IMR-90 (cell line): ENCODE measurements at regions not wholly inside any gene's neighbourhood (a gene's known extent, or its start where the extent isn't known, plus 50 kb on each side); places are given as distances from the start of the nearest gene placed in this dataset.

Experiments used
- ATAC-seq: fragments of 200-7000 bp; cut with Tn5 transposase; 2 replicates; pipeline ENCODE4 v1.9.1; 2020; ENCODE audit warnings: low read depth, mild to moderate bottlenecking, moderate library complexity
- BruUV-seq: library from RNA; stranded (reverse); fragments of 400-500 nt; replicated peaks from 2 replicates; lab custom pipeline; 2021; lab: Mats Ljungman, UMichigan
- CTCF ChIA-PET: fragments of 300-600 bp; formaldehyde crosslinking; extraction: SDS; loops from one replicate; lab custom pipeline; 2021; ENCODE audit warnings: antibody characterized with exemption; lab: Yijun Ruan, JAX
- POLR2A ChIA-PET: fragments of 300-600 bp; sonication (Branson Sonifier 250); formaldehyde crosslinking; loops from one replicate; lab custom pipeline; 2022; ENCODE audit warnings: antibody characterized with exemption; ENCODE audit not compliant: unreplicated experiment; lab: Charles Lee
- DNase-seq: peaks from one replicate; pipeline ENCODE4 v3.0.0; 2013
- H2AFZ ChIP-seq: replicated peaks from 2 replicates; pipeline ENCODE3; 2013; ENCODE audit warnings: low read length, mild to moderate bottlenecking; ENCODE audit not compliant: poor library complexity
- H2AK5ac ChIP-seq: 2 replicates; pipeline ENCODE4 v1.6.1; 2013; ENCODE audit warnings: low read depth, low read length, inconsistent platforms
- H2AK9ac ChIP-seq: replicated peaks from 2 replicates; pipeline ENCODE3; 2013; ENCODE audit warnings: mild to moderate bottlenecking, low read depth, low read length, moderate library complexity; ENCODE audit not compliant: poor library complexity
- H2BK120ac ChIP-seq: 2 replicates; pipeline ENCODE4 v1.6.1; 2013; ENCODE audit warnings: low read depth, low read length, inconsistent platforms
- H2BK15ac ChIP-seq: 3 replicates; pipeline ENCODE4 v1.6.1; 2013; ENCODE audit warnings: low read depth, low read length, inconsistent platforms
- H2BK20ac ChIP-seq: 2 replicates; pipeline ENCODE4 v1.6.1; 2013; ENCODE audit warnings: low read depth, mild to moderate bottlenecking, inconsistent platforms, low read length, moderate library complexity
- H2BK5ac ChIP-seq: 2 replicates; pipeline ENCODE4 v1.6.1; 2013; ENCODE audit warnings: mild to moderate bottlenecking, low read depth, low read length, inconsistent platforms; ENCODE audit not compliant: poor library complexity, severe bottlenecking
- H3K14ac ChIP-seq: replicated peaks from 2 replicates; pipeline ENCODE4 v1.6.1; 2013; ENCODE audit warnings: low read depth, low read length, inconsistent platforms
- H3K18ac ChIP-seq: 2 replicates; pipeline ENCODE4 v1.6.1; 2013; ENCODE audit warnings: low read depth, low read length, control low read depth
- H3K23ac ChIP-seq: 2 replicates; pipeline ENCODE4 v1.6.1; 2013; ENCODE audit warnings: low read depth, low read length, inconsistent platforms
- H3K27ac ChIP-seq: 2 replicates; pipeline ENCODE4 v1.5.1; 2013; ENCODE audit warnings: mild to moderate bottlenecking, control low read depth, low read length; ENCODE audit not compliant: insufficient read depth
- H3K27me3 ChIP-seq: 2 replicates; pipeline ENCODE4 v1.6.1; 2013; ENCODE audit warnings: low read length; ENCODE audit not compliant: control insufficient read depth, insufficient read depth
- H3K36me3 ChIP-seq: 2 replicates; pipeline ENCODE4 v1.6.1; 2013; ENCODE audit warnings: low read length, mixed read lengths; ENCODE audit not compliant: control insufficient read depth, insufficient read depth
- H3K4ac ChIP-seq: 2 replicates; pipeline ENCODE4 v1.6.1; 2013; ENCODE audit warnings: low read depth, low read length, inconsistent platforms
- H3K4me1 ChIP-seq: 2 replicates; pipeline ENCODE4 v1.6.1; 2013; ENCODE audit warnings: low read length, mixed read lengths; ENCODE audit not compliant: control insufficient read depth, insufficient read depth
- H3K4me2 ChIP-seq: 2 replicates; pipeline ENCODE4 v1.6.1; 2013; ENCODE audit warnings: low read depth, mild to moderate bottlenecking, control low read depth, low read length, moderate library complexity
- H3K4me3 ChIP-seq: 2 replicates; pipeline ENCODE4 v1.5.1; 2013; ENCODE audit warnings: low read depth, mild to moderate bottlenecking, control low read depth, low read length, moderate library complexity; ENCODE audit not compliant: insufficient read depth
- H3K56ac ChIP-seq: 2 replicates; pipeline ENCODE4 v1.6.1; 2013; ENCODE audit warnings: low read length, inconsistent platforms; ENCODE audit not compliant: insufficient read depth; ENCODE audit errors: extremely low read depth
- H3K79me1 ChIP-seq, 2 experiments: 2 replicates each; pipeline ENCODE4 v1.6.1; 2013; ENCODE audit warnings: low read length in 2 of 2, inconsistent platforms in 1 of 2, low read depth in 1 of 2
- H3K9ac ChIP-seq: 2 replicates; pipeline ENCODE4 v1.6.1; 2013; ENCODE audit warnings: low read depth, low read length, control low read depth
- H3K9me1 ChIP-seq: 2 replicates; pipeline ENCODE4 v1.6.1; 2013; ENCODE audit warnings: low read length, inconsistent platforms; ENCODE audit not compliant: insufficient read depth
- H3K9me3 ChIP-seq: 2 replicates; pipeline ENCODE4 v1.6.1; 2013; ENCODE audit warnings: low read length; ENCODE audit not compliant: control insufficient read depth, insufficient read depth
- H4K20me1 ChIP-seq: 2 replicates; pipeline ENCODE4 v1.6.1; 2013; ENCODE audit warnings: low read length, inconsistent platforms; ENCODE audit not compliant: insufficient read depth
- H4K5ac ChIP-seq: 2 replicates; pipeline ENCODE4 v1.6.1; 2013; ENCODE audit warnings: mild to moderate bottlenecking, low read depth, low read length, control low read depth
- H4K8ac ChIP-seq, 2 experiments: 2 replicates each; pipeline ENCODE4 v1.6.1; 2013; ENCODE audit warnings: low read depth in 2 of 2, low read length in 2 of 2, control low read depth in 1 of 2, inconsistent platforms in 1 of 2
- H4K91ac ChIP-seq: 2 replicates; pipeline ENCODE4 v1.6.1; 2013; ENCODE audit warnings: low read depth, low read length, inconsistent platforms; ENCODE audit not compliant: insufficient read depth
- BHLHE40 ChIP-seq: fragments of 150-350 bp; IDR thresholded peaks from 2 replicates; pipeline ENCODE4 v1.6.1; 2016; ENCODE audit warnings: mild to moderate bottlenecking, low read depth, low read length
- CEBPB ChIP-seq: IDR thresholded peaks from 2 replicates; pipeline ENCODE4 v1.6.1; 2012; ENCODE audit warnings: low read depth, low read length, improper control_type of control experiment
- CHD1 ChIP-seq: IDR thresholded peaks from 2 replicates; pipeline ENCODE4 v1.6.1; 2012; ENCODE audit warnings: low read depth, low read length, improper control_type of control experiment
- CTCF ChIP-seq: conservative IDR thresholded peaks from 2 replicates; pipeline ENCODE4 v1.5.1; 2012; ENCODE audit warnings: mild to moderate bottlenecking, low read depth, low read length, improper control_type of control experiment
- ELK1 ChIP-seq: fragments of 150-350 bp; IDR thresholded peaks from 2 replicates; pipeline ENCODE4 v1.6.1; 2016; ENCODE audit warnings: low read depth, mild to moderate bottlenecking, low read length, moderate library complexity, borderline replicate concordance
- FOS ChIP-seq: fragments of 150-350 bp; IDR thresholded peaks from 2 replicates; pipeline ENCODE4 v1.6.1; 2016; ENCODE audit warnings: low read depth, low read length
- MXI1 ChIP-seq: IDR thresholded peaks from 2 replicates; pipeline ENCODE4 v1.6.1; 2012; ENCODE audit warnings: low read depth, mild to moderate bottlenecking, low read length, moderate library complexity, borderline replicate concordance
- NFE2L2 ChIP-seq: fragments of 150-350 bp; IDR thresholded peaks from 2 replicates; pipeline ENCODE4 v1.6.1; 2016; ENCODE audit warnings: low read depth, mild to moderate bottlenecking, low read length
- POLR2A ChIP-seq: IDR thresholded peaks from 2 replicates; pipeline ENCODE4 v1.6.1; 2012; ENCODE audit warnings: mild to moderate bottlenecking, low read depth, low read length
- RAD21 ChIP-seq: IDR thresholded peaks from 2 replicates; pipeline ENCODE4 v1.6.1; 2012; ENCODE audit warnings: low read length, improper control_type of control experiment
- RFX5 ChIP-seq: IDR thresholded peaks from 2 replicates; pipeline ENCODE4 v1.8.0; 2012; ENCODE audit warnings: low read depth, mild to moderate bottlenecking, low read length, moderate library complexity
- SMC3 ChIP-seq: fragments of 150-350 bp; IDR thresholded peaks from 2 replicates; pipeline ENCODE4 v1.6.1; 2016; ENCODE audit warnings: low read depth, mild to moderate bottlenecking, antibody characterized with exemption, low read length, moderate library complexity
- USF2 ChIP-seq: fragments of 150-350 bp; IDR thresholded peaks from 2 replicates; pipeline ENCODE4 v1.6.1; 2017; ENCODE audit warnings: mild to moderate bottlenecking, antibody characterized with exemption, low read length, low read depth
- WGBS, 2 experiments: methylation state at CpG; one replicate each; pipeline versions ENCODE4 v1.1.5 to v1.1.7; 2013; ENCODE audit warnings: missing lambda C conversion rate in 2 of 2; ENCODE audit not compliant: insufficient read length in 1 of 2; ENCODE audit errors: extremely low coverage in 2 of 2; 5-methylcytosine and 5-hydroxymethylcytosine counted together
- dilution Hi-C: fragments of 300-500 bp; cut with HindIII; formaldehyde crosslinking; loops from one replicate; pipeline ENCODE4 v1.14.3; 2018; ENCODE audit warnings: low sequenced_read_pairs; ENCODE audit not compliant: unreplicated experiment
- in situ Hi-C: fragments of 300-500 bp; cut with MboI; formaldehyde crosslinking; loops from 3 replicates; pipeline ENCODE4 v1.14.3; 2019; ENCODE audit warnings: low sequenced_read_pairs, inconsistent platforms, mixed read lengths
- intact Hi-C: fragments of 100-400 bp; cut with micrococcal nuclease; formaldehyde crosslinking; loops from 2 replicates; pipeline ENCODE4 v1.10.0; 2022

GRCh38 chr2:198285216-198285615 is 480.8 kb downstream of the PLCL1 start:
- Histone ChIP-seq H3K4me2 (no peak overlapping the region), H3K27ac (no peak overlapping the region), H3K4ac (no peak overlapping the region), H3K27me3 (no peaks in the 10 kb centered on the region), H3K56ac (no peak overlapping the region), H4K91ac (no peak overlapping the region), H4K20me1 (no peaks in the 10 kb centered on the region), H4K5ac (no peak overlapping the region), H3K4me3 (no peak overlapping the region), H2AK5ac (no peak overlapping the region), H3K9me1 (no peaks in the 10 kb centered on the region), H2AFZ (no peak overlapping the region), H4K8ac (no peak overlapping the region), H3K23ac (no peak overlapping the region), H2BK120ac (no peak overlapping the region), H2BK5ac (no peak overlapping the region), H3K9ac (no peak overlapping the region), H3K4me1 (no peaks in the 10 kb centered on the region), H3K14ac (no peak overlapping the region), H2BK20ac (no peak overlapping the region), H3K36me3 (no peaks in the 10 kb centered on the region), H3K18ac (no peak overlapping the region), H3K79me1 (no peaks in the 10 kb centered on the region), H2BK15ac (no peak overlapping the region), H3K9me3 (no peaks in the 10 kb centered on the region), H2AK9ac (no peak overlapping the region)
- in situ Hi-C loops, result no loop called here
- TF ChIP-seq MXI1, result no peak
- TF ChIP-seq CEBPB, result no peak
- TF ChIP-seq RAD21, result no peak
- no peak for TF ChIP-seq NFE2L2
- no peak for TF ChIP-seq CTCF
- TF ChIP-seq CHD1, result no peak
- TF ChIP-seq USF2, result no peak
- TF ChIP-seq FOS, result no peak
- no peak for TF ChIP-seq ELK1
- no peak for TF ChIP-seq SMC3
- no peak for TF ChIP-seq BHLHE40
- TF ChIP-seq RFX5, result no peak
- no peak for TF ChIP-seq POLR2A
- ChIA-PET CTCF (interaction anchor here (1.0 kb wide), 1 partner anchor 12 kb away, joined by 5 read pairs; no protein-coding TSS in a partner anchor), POLR2A (no interaction called here)
- intact Hi-C loops, result no loop called here
- ATAC-seq (no peak), DNase-seq (no peak)
- no TSS peak for BruUV-seq
- WGBS, 2 experiments, result no CpG with 5 or more reads among the region's 5 CpGs
- dilution Hi-C loops, result no loop called here
